ENCODE measurements at regions not wholly inside any gene's neighbourhood (a gene's known extent, or its start where the extent isn't known, plus 50 kb on each side); places are given as distances from the start of the nearest gene placed in this dataset.

GRCh38 chr7:94323844-94324243, 70.9 kb upstream of the COL1A2 start:
- TF ChIP-seq, protein P1, sequence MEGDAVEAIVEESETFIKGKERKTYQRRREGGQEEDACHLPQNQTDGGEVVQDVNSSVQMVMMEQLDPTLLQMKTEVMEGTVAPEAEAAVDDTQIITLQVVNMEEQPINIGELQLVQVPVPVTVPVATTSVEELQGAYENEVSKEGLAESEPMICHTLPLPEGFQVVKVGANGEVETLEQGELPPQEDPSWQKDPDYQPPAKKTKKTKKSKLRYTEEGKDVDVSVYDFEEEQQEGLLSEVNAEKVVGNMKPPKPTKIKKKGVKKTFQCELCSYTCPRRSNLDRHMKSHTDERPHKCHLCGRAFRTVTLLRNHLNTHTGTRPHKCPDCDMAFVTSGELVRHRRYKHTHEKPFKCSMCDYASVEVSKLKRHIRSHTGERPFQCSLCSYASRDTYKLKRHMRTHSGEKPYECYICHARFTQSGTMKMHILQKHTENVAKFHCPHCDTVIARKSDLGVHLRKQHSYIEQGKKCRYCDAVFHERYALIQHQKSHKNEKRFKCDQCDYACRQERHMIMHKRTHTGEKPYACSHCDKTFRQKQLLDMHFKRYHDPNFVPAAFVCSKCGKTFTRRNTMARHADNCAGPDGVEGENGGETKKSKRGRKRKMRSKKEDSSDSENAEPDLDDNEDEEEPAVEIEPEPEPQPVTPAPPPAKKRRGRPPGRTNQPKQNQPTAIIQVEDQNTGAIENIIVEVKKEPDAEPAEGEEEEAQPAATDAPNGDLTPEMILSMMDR (IDR thresholded peaks at IDR 0.05; ENCODE audit: unreplicated experiment): no peak
- H3K9me3 Mint-ChIP-seq (ENCODE audit: unreplicated experiment): peaks cover 19% of the 10 kb centered on the region
- H3K36me3 Mint-ChIP-seq (ENCODE audit: low read depth, unreplicated experiment): peaks cover 16% of the 10 kb centered on the region
- H3K27me3 Mint-ChIP-seq (ENCODE audit: unreplicated experiment): peaks cover 1% of the 10 kb centered on the region
- H3K27ac Mint-ChIP-seq (ENCODE audit: unreplicated experiment): no peak overlapping the region
- H3K4me1 Mint-ChIP-seq (ENCODE audit: unreplicated experiment): no peaks in the 10 kb centered on the region
- no peak for DNase-seq (ENCODE audit: low spot score)
- no peak overlapping the region for H3K4me3 Mint-ChIP-seq (ENCODE audit: unreplicated experiment)

GRCh38 chr7:94324380-94325121, 70.1 kb upstream of the COL1A2 start:
- H3K9me3 Mint-ChIP-seq (ENCODE audit: unreplicated experiment): peaks cover 14% of the 10 kb centered on the region
- H3K36me3 Mint-ChIP-seq (ENCODE audit: low read depth, unreplicated experiment): peaks cover 13% of the 10 kb centered on the region
- no peak overlapping the region for H3K27ac Mint-ChIP-seq (ENCODE audit: unreplicated experiment)
- TF ChIP-seq, protein P1 (IDR thresholded peaks at IDR 0.05; ENCODE audit: unreplicated experiment): no peak
- DNase-seq (ENCODE audit: low spot score): no peak
- H3K27me3 Mint-ChIP-seq (ENCODE audit: unreplicated experiment): peaks cover 1% of the 10 kb centered on the region
- H3K4me1 Mint-ChIP-seq (ENCODE audit: unreplicated experiment): no peaks in the 10 kb centered on the region
- H3K4me3 Mint-ChIP-seq (ENCODE audit: unreplicated experiment): no peak overlapping the region

DNA sequence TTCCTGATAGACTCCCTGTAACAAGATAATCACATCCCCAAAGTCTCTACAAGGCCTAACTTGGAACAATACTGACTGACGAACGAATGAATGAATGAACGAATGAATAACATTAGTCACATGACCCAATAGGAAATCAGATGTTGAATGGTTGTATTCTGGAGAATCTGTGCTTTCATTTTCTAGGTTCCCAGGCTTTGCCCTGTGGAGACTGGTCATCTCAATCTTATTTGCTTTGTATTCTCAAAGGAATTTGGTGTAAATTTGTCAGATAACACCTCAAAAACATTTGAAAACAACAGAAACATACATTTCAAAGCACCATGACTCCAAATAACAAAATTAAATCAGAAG, 69.6 kb upstream of the COL1A2 start:
- Mint-ChIP-seq H3K27ac (ENCODE audit: unreplicated experiment) (no peak overlapping the region), H3K36me3 (ENCODE audit: low read depth, unreplicated experiment) (peaks cover 13% of the 10 kb centered on the region), H3K9me3 (ENCODE audit: unreplicated experiment) (peaks cover 13% of the 10 kb centered on the region), H3K4me1 (ENCODE audit: unreplicated experiment) (no peaks in the 10 kb centered on the region), H3K4me3 (ENCODE audit: unreplicated experiment) (no peak overlapping the region), H3K27me3 (ENCODE audit: unreplicated experiment) (no peaks in the 10 kb centered on the region)
- TF ChIP-seq, protein P1 (IDR thresholded peaks at IDR 0.05; ENCODE audit: unreplicated experiment): no peak
- DNase-seq (ENCODE audit: low spot score): no peak

GRCh38 chr7:94330269-94331020, 64.2 kb upstream of the COL1A2 start:
- Mint-ChIP-seq H3K27ac (ENCODE audit: unreplicated experiment) (no peak overlapping the region), H3K27me3 (ENCODE audit: unreplicated experiment) (peaks cover 2% of the 10 kb centered on the region)
- DNase-seq (ENCODE audit: low spot score): no peak

More at GRCh38 chr7:94330269-94331020, 64.2 kb upstream of the COL1A2 start:
- Mint-ChIP-seq H3K9me3 (ENCODE audit: unreplicated experiment) (no peaks in the 10 kb centered on the region), H3K4me1 (ENCODE audit: unreplicated experiment) (no peaks in the 10 kb centered on the region), H3K4me3 (ENCODE audit: unreplicated experiment) (no peak overlapping the region), H3K36me3 (ENCODE audit: low read depth, unreplicated experiment) (no peaks in the 10 kb centered on the region)
- TF ChIP-seq, protein P1 (IDR thresholded peaks at IDR 0.05; ENCODE audit: unreplicated experiment): no peak

All from endothelial cell (in vitro differentiated cells).